T-helper 2 cell treated with Interferon-gamma antibody and Interleukin-4, amounts not matched to agents 5 μg/mL and 100 μg/mL, for 36 hours (primary cell): ENCODE measurements at regions not wholly inside any gene's neighbourhood (a gene's known extent, or its start where the extent isn't known, plus 50 kb on each side); places are given as distances from the start of the nearest gene placed in this dataset.

Experiments
- DNase-seq: peaks from one replicate; pipeline ENCODE4 v3.0.0; 2021; ENCODE audit warnings: low spot score
- H3K27ac Mint-ChIP-seq: one replicate; pipeline ENCODE4 v1.8.0; 2021; ENCODE audit warnings: mild to moderate bottlenecking, mixed read lengths
- H3K27me3 Mint-ChIP-seq: one replicate; pipeline ENCODE4 v1.8.0; 2021; ENCODE audit warnings: low read depth, mixed read lengths
- H3K36me3 Mint-ChIP-seq: one replicate; pipeline ENCODE4 v1.8.0; 2021; ENCODE audit warnings: low read depth, mixed read lengths
- H3K4me1 Mint-ChIP-seq: one replicate; pipeline ENCODE4 v1.8.0; 2021; ENCODE audit warnings: low read depth, mixed read lengths
- H3K4me3 Mint-ChIP-seq: one replicate; pipeline ENCODE4 v1.8.0; 2022; ENCODE audit warnings: mild to moderate bottlenecking, moderate library complexity, mixed read lengths
- H3K9me3 Mint-ChIP-seq: one replicate; pipeline ENCODE4 v1.8.0; 2021; ENCODE audit warnings: mixed read lengths

DNA sequence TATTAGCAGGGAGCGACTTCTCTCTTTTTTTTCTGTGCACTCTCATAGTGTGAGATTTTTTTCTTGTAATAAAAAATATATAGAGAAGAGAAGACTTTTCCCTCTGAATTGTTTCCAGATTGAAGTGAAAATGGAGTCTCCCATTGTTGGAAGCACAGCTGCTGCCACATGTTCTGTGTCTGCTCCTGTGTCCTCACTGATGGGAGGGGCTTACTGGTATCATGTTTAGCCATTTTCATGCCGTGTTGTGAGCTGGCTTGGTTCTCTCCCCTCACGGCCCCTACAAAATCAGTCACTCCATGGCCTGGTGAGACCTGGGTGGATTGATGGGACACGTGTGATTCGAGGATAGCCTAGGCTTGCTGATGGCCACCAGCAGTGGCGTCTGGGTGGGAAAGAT is 379.7 kb upstream of the DDHD1 start:
- H3K4me3 Mint-ChIP-seq = no peak overlapping the region
- H3K9me3 Mint-ChIP-seq = no peaks in the 10 kb centered on the region
- H3K36me3 Mint-ChIP-seq = no peaks in the 10 kb centered on the region
- H3K27me3 Mint-ChIP-seq = no peaks in the 10 kb centered on the region
- H3K27ac Mint-ChIP-seq = no peak overlapping the region
- DNase-seq = no peak
- peaks cover 3% of the 10 kb centered on the region for H3K4me1 Mint-ChIP-seq

DNA sequence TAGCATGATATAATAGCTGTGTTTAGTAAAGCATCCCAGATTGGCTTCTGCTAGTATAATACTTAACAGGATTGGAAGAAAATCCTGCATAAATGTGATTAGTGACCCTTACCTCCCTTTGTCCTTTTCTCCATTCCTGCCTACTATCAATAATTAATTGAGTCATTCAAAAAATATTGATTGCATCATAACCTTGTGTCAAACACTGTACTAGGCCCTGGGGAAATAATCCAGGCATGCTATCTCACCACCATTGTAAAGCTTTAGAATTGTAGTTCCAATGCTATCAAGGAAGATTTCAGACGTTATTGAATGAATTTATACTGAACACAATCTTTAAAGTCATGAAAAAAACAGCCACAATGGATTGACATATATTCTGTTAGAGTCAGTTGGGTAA is 378.6 kb upstream of the DDHD1 start:
- no peaks in the 10 kb centered on the region for H3K27me3 Mint-ChIP-seq
- H3K4me1 Mint-ChIP-seq = peaks cover 3% of the 10 kb centered on the region
- H3K4me3 Mint-ChIP-seq = no peak overlapping the region
- DNase-seq = no peak
- H3K27ac Mint-ChIP-seq = no peak overlapping the region
- H3K9me3 Mint-ChIP-seq = no peaks in the 10 kb centered on the region
- no peaks in the 10 kb centered on the region for H3K36me3 Mint-ChIP-seq

DNA sequence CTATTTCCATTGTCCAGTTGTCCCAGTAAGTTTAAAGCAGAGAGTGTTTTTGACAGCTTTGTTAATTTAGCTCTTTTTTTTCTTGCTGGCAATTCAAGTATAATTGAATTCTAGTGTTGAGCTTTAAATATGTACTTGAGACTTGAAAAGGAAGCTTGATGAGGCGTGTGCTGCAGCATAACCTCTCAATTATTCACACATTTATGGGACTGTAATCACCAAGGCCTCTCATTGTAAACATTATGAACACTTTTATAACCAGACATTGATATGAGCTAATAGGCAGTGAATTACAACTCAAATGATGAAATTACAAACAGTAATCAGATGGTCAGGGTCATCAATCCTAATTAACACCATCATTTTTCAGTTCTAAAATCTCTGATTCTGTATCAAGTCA is 378.0 kb upstream of the DDHD1 start:
- Mint-ChIP-seq H3K4me3 (no peak overlapping the region), H3K27me3 (no peaks in the 10 kb centered on the region), H3K36me3 (no peaks in the 10 kb centered on the region), H3K9me3 (no peaks in the 10 kb centered on the region), H3K4me1 (peaks cover 3% of the 10 kb centered on the region), H3K27ac (no peak overlapping the region)
- no peak for DNase-seq

- H3K9me3 Mint-ChIP-seq = no peaks in the 10 kb centered on the region
- peaks cover 4% of the 10 kb centered on the region for H3K4me1 Mint-ChIP-seq
- H3K4me3 Mint-ChIP-seq = no peak overlapping the region
- no peak for DNase-seq
- H3K36me3 Mint-ChIP-seq = no peaks in the 10 kb centered on the region
- H3K27me3 Mint-ChIP-seq = no peaks in the 10 kb centered on the region
- no peak overlapping the region for H3K27ac Mint-ChIP-seq
Observed at GRCh38 chr14:53529519-53529918, 376.4 kb upstream of the DDHD1 start.

- Mint-ChIP-seq H3K4me3 (no peak overlapping the region), H3K4me1 (peaks cover 8% of the 10 kb centered on the region), H3K27me3 (peaks cover 2% of the 10 kb centered on the region), H3K36me3 (no peaks in the 10 kb centered on the region), H3K9me3 (no peaks in the 10 kb centered on the region), H3K27ac (no peak overlapping the region)
- no peak for DNase-seq
Observed at GRCh38 chr14:53528185-53528671, 375.1 kb upstream of the DDHD1 start.

DNA sequence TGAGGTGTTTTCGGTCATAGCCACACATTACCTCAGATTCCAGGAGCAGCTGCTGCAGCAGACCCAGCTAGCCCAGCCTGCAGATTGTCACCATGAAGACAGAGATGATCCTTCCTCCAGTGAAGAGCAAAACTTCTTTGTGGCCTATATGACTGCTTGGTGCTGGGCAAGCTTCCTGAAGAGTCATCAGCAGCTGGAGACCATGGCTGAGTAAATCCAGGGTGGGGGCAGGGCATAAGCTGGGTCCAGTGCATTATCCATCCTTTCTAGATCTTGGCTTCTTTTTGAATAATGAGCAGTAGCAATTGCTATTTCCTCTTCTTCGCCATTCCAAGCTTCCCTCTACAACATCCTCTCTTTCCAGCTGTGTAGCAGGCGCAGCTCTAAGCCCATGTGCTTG is 373.1 kb upstream of the DDHD1 start:
- Mint-ChIP-seq H3K4me1 (peaks cover 8% of the 10 kb centered on the region), H3K36me3 (no peaks in the 10 kb centered on the region), H3K27ac (no peak overlapping the region), H3K9me3 (peaks cover 10% of the 10 kb centered on the region), H3K27me3 (peaks cover 2% of the 10 kb centered on the region), H3K4me3 (no peak overlapping the region)
- DNase-seq = no peak

GRCh38 chr14:53525608-53526007 is 372.5 kb upstream of the DDHD1 start:
- Mint-ChIP-seq H3K4me1 (peaks cover 13% of the 10 kb centered on the region), H3K36me3 (no peaks in the 10 kb centered on the region), H3K27me3 (peaks cover 2% of the 10 kb centered on the region), H3K9me3 (peaks cover 14% of the 10 kb centered on the region), H3K4me3 (no peak overlapping the region), H3K27ac (no peak overlapping the region)
- DNase-seq = no peak

DNA sequence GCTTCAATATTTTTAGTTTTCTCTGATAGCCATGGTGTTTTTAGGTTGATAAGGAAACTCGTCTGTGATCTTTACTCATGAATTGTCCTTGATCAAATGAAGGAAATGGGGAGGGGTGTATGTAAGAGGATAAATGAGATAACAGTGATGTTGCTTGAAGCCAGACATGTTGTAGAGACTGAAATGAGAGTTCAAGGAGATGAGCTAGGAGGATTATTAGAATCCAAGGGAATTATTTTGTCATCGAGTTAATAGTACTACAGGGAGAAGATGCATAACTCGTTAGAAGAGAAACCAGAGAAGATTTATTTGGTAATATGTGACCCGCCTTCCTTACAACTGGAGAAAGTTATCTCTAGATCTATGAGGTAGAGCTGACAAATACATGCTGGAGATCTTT is 371.3 kb upstream of the DDHD1 start:
- no peak for DNase-seq
- no peak overlapping the region for H3K27ac Mint-ChIP-seq
- H3K9me3 Mint-ChIP-seq = peaks cover 14% of the 10 kb centered on the region
- no peak overlapping the region for H3K4me3 Mint-ChIP-seq
- peaks cover 13% of the 10 kb centered on the region for H3K4me1 Mint-ChIP-seq
- H3K36me3 Mint-ChIP-seq = no peaks in the 10 kb centered on the region
- peaks cover 2% of the 10 kb centered on the region for H3K27me3 Mint-ChIP-seq

DNA sequence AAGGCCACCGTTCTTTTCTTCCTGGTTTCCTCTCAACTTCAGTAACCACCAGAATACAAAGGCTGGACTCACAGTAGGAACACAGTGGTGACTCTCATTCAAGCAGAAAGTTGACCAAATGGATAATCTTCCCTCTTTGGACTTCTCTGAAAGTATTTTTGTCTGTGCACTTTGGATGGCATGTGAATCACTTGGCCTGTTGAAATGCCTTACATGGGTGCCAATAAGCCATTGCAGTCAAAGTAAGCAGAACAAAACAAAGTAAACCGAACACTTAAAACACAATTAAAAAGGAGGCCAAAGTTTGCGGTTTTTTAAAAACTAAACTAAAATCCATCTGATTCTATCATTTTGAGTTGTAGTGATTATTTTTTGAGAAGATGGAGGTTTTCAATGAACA is 370.1 kb upstream of the DDHD1 start:
- DNase-seq = no peak
- H3K27me3 Mint-ChIP-seq = peaks cover 2% of the 10 kb centered on the region
- H3K4me1 Mint-ChIP-seq = peaks cover 14% of the 10 kb centered on the region
- peaks cover 14% of the 10 kb centered on the region for H3K9me3 Mint-ChIP-seq
- no peak overlapping the region for H3K27ac Mint-ChIP-seq
- no peaks in the 10 kb centered on the region for H3K36me3 Mint-ChIP-seq
- H3K4me3 Mint-ChIP-seq = no peak overlapping the region

DNA sequence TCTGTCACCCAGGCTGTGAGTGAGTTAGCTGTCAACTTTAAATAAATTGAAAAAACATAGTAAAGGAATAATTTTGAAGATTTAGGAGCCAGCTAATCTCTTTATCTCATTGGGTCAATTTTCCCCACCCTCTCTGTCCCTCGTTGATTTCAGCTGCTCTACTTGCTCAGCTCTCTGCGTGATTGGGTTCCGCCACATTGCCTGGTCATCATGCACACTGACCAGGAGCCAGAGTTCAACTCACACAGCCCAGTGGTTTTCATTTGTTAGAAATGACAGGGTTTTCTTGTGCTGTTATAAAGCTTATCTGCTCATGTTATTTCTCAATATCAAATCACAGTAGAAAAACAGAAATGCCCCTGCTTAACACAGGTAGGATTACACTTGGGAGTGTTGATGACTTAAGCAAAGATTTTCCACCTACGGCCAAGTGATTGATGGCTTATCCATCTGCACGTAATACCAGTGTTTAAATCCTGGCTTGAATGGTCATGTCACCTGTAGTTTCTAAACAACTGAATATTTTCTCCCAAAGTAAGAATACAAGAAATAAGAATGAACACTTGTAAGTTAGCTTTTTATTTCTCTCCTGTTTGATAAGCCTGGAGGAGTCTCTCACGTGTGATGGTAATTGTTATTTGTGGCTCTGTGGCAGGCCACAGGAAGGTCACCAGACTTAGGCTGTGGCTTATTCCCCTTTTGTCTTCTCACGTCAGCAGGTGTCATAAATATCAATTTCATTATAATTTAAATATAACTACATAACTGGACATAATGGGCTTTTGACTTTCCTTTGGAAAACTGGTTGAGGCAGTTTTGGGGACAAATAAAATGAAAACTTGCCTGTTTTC is 367.2 kb upstream of the DDHD1 start:
- H3K9me3 Mint-ChIP-seq = peaks cover 17% of the 10 kb centered on the region

GRCh38 chr14:53519137-53519536 is 366.0 kb upstream of the DDHD1 start:
- no peak overlapping the region for H3K4me3 Mint-ChIP-seq
- peaks cover 17% of the 10 kb centered on the region for H3K9me3 Mint-ChIP-seq
- DNase-seq = no peak
- H3K27me3 Mint-ChIP-seq = peaks cover 2% of the 10 kb centered on the region
- H3K27ac Mint-ChIP-seq = no peak overlapping the region
- H3K36me3 Mint-ChIP-seq = no peaks in the 10 kb centered on the region
- peaks cover 34% of the 10 kb centered on the region for H3K4me1 Mint-ChIP-seq

More for the DNA sequence above, 367.2 kb upstream of the DDHD1 start:
- Mint-ChIP-seq H3K27ac (no peak overlapping the region), H3K36me3 (no peaks in the 10 kb centered on the region), H3K4me3 (no peak overlapping the region), H3K27me3 (peaks cover 2% of the 10 kb centered on the region), H3K4me1 (peaks cover 31% of the 10 kb centered on the region)
- DNase-seq = no peak

- peaks cover 43% of the 10 kb centered on the region for H3K4me1 Mint-ChIP-seq
- DNase-seq = no peak
- H3K4me3 Mint-ChIP-seq = no peak overlapping the region
- no peaks in the 10 kb centered on the region for H3K27me3 Mint-ChIP-seq
- peaks cover 6% of the 10 kb centered on the region for H3K36me3 Mint-ChIP-seq
- H3K9me3 Mint-ChIP-seq = peaks cover 16% of the 10 kb centered on the region
- H3K27ac Mint-ChIP-seq = peak overlapping the region; percentile 29
Observed at GRCh38 chr14:53517270-53517960, 364.3 kb upstream of the DDHD1 start.

DNA sequence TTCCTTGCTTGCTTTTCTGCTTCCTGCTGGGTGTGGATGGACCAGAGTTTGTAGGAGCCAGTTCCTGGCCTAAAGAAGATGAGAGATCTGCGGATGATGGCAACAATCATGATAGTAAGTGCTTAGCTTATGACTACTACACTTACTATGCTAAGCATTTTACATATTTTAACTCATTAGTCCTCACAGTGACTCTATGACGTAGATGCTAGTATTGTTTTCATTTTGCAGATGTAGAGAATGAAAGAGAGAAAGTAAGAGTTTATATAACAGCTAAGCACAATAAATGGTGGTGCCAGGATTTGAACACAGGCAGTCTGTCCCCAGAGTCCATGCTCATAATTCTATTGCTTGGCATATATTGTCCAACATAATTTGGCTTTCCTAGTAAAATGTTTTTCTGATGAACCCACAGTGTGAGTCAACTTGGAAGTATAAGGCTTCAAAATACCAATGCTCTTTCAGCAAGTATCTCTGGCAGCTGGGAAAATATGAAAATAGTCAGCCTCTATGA is 363.2 kb upstream of the DDHD1 start:
- Mint-ChIP-seq H3K4me1 (peaks cover 45% of the 10 kb centered on the region), H3K9me3 (peaks cover 8% of the 10 kb centered on the region), H3K27ac (peak overlapping the region; percentile 79), H3K36me3 (peaks cover 7% of the 10 kb centered on the region), H3K27me3 (no peaks in the 10 kb centered on the region), H3K4me3 (peak overlapping the region; percentile 54)
- no peak for DNase-seq

DNA sequence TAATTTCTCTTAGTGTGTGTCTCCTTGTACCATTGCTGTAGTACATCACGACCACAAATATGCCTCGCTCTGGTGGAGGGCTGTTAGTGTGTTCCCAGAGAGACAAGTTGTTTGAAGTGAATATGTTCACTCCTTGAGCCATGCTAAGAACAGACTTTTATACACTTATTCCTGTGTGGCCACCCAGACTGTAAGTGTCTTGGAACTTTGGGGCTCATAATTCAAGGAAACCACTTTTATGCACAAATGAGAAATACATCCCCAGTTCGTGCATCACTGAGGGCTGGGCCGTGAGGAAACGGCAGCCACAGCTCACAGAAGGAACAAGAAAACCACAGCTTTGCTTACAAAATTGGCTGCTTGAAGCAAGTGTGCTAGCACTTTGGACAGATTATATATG is 362.2 kb upstream of the DDHD1 start:
- H3K36me3 Mint-ChIP-seq = peaks cover 8% of the 10 kb centered on the region
- H3K4me3 Mint-ChIP-seq = peak overlapping the region; percentile 54
- H3K27ac Mint-ChIP-seq = peak overlapping the region; percentile 79
- no peaks in the 10 kb centered on the region for H3K27me3 Mint-ChIP-seq
- H3K4me1 Mint-ChIP-seq = peaks cover 39% of the 10 kb centered on the region
- peaks cover 3% of the 10 kb centered on the region for H3K9me3 Mint-ChIP-seq
- DNase-seq = no peak
